NCI-H2029 treated with DMSO at 0.1 percent for 48 hours (cell line): ENCODE measurements at regions not wholly inside any gene's neighbourhood (a gene's known extent, or its start where the extent isn't known, plus 50 kb on each side); places are given as distances from the start of the nearest gene placed in this dataset.
"Not testable (repeated sequence)": the region's sequence is repeated elsewhere in the genome, so short reads cannot be mapped to it uniquely, and the experiment has no call there.

Experiments
- DNase-seq: peaks from one replicate; lab custom pipeline; 2025; lab: John Stamatoyannopoulos, UW

- DNase-seq = not testable (repeated sequence)
Measured at GRCh38 chr16:29160171-29160570, 175.3 kb downstream of the LAT start.

- DNase-seq = not testable (repeated sequence)
Measured at GRCh38 chr16:29159603-29160002, 174.8 kb downstream of the LAT start.

DNA sequence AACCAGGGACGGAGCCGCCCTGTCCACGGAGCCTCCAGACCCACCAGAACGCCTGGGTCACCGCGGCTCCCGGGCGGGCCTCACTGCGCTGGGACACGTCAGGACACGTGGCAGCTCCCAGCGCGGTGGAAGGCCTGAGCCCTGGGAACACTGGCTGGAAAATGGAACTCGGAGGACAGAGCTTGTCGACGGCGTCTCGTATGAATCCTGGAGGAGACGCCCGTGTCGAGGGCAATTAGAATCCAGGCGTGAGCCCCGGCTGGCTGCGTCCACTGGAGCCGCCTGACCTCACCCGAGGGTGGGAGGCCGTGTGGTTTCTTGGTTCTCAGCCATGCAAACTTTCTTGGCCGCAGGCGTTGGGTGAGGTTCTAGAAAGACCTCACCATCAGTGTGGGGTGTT, 173.9 kb downstream of the LAT start:
- DNase-seq = no peak

- DNase-seq = not testable (repeated sequence)
Measured at GRCh38 chr16:29158031-29158784, 173.4 kb downstream of the LAT start.

- DNase-seq = not testable (repeated sequence)
Measured at GRCh38 chr16:29157051-29157923, 172.4 kb downstream of the LAT start.

- DNase-seq = no peak
Measured at GRCh38 chr16:29156511-29156910, 171.7 kb downstream of the LAT start.

- DNase-seq = not testable (repeated sequence)
Measured at GRCh38 chr16:29155866-29156200, 171.0 kb downstream of the LAT start.

- DNase-seq = not testable (repeated sequence)
Measured at GRCh38 chr16:29155131-29155865, 170.4 kb downstream of the LAT start.

DNA sequence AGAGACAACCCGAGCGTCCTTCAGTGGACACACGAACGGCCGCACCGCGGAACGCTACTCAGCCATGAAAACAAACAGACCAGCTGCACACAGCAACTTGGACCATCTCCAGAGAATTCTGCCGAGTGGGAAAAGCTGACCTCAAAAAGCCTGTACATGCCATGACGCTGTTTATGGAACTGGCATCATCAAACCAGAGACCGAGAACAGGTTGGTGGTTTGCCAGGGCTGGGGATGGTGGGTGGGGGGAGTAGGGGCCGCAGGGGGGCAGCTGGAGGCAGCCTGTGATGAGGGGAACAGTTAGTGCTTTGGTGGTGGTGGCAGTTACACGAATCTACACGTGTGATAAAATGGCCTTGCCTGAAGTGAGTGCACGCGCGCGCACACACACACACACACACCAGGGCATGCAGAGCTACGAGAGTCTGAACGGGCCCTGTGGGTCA, 169.8 kb downstream of the LAT start:
- no peak for DNase-seq

- DNase-seq = no peak
Measured at GRCh38 chr16:29154088-29154487, 169.2 kb downstream of the LAT start.

- not testable (repeated sequence) for DNase-seq
Measured at GRCh38 chr16:29153307-29153706, 168.5 kb downstream of the LAT start.

DNA sequence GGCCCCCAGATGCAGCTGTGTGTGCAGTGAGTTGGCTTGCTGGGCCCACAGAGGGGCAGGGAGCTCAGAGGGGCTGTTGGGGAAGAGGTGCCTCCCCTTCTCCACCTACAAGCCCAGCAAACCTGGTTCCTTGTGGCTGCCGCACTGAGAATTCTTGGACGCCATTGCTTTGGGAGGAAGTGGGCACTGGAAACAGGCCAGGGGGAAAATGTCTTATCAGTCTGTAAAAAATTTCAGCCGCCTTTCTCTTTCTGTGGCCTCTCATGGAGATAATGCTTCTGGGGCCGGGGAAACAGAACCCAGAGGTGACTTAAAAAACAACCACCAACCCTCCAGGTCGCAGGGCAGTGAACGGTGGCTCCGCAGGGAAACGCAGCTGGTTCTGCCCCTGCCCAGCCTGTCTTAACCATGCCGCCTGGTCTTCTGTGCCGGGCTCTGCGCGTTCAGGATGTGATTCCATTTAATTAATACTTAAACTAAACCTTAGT, 167.7 kb downstream of the LAT start:
- not testable (repeated sequence) for DNase-seq

GRCh38 chr16:29151317-29151716, 166.5 kb downstream of the LAT start:
- no peak for DNase-seq

DNA sequence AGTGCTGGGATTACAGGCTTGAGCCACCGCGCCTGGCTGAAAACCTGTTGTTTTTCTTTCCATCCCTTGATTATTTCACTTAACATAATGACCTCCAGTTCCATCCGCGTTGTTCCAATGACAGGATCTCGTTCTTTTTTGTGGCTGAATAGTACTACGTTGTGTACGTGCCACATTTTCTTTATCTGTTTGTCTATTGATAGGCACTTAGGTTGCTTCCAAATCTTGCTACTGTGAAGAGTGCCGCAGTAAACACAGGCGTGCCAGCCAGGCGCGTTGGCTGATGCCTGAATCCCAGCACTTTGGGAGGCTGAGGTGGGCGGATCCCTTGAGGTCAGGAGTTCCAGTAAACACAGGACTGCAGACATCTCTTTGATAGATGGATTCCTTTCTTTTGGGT, 165.1 kb downstream of the LAT start:
- DNase-seq = not testable (repeated sequence)

DNA sequence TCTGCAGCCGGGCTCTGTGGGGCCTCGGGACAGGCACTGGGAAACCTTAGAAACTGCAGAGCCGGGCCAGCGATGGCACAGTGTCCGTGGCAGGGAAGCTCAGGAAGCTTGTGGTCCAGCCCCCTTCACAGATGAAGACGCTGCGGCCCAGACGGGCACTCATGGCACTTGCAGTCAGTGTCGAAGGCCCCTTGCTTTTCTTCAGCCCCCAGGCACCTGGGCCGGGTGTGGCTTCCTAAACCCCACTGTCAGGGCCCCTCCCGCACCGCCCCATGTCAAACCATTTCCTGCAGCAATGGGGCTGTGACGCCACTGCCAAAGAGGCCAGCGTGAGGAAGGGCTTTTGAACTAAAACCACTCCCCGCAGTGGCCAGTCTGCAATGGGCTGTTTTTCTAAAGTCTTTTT, 164.0 kb downstream of the LAT start:
- DNase-seq = no peak

DNA sequence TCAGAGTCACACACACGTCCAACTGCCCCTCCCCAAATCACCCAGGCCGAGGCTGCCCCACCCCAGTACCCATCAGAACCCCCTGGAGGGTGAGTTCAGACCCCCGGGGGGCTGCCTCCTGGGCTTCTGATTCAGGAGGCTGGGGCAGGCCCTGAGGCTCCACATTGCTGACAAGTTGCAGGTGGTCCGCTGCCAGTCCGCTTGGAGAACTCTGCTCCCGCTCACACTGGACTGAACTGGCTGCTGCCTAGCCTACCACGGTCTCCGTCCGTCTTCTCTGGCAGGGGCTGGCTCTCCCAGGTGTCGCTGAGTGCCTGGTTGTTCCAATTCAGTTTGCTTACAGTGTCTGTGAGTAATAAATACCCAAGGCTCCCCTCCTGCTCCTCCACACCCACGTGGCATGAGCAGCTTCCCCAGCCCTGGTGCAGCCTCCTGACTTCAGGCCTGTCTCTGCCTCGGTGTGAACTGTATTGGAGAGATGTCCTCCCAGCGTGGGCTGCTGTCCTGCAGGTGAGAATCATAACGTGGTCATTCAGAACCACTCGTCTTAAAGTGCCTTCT, 163.4 kb downstream of the LAT start:
- DNase-seq = no peak

DNA sequence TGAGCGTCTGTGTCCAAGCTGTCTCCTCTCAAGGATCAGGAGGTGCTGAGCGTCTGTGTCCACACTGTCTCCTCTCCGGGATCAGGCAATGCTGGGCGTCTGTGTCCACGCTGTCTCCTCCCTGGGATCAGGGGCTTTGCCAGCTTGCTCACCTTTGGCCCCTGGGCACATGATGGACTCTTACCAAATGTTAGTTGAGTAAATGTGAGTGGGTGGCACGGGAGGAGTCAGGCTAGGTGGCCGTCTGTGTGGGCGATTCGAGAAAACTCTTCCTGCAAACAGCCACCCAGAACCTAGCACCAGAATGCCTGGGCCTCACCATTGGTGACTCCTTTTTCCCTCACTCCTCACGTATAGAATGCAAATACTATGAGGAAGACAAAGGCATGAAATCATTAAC, 162.9 kb downstream of the LAT start:
- DNase-seq = not testable (repeated sequence)

DNA sequence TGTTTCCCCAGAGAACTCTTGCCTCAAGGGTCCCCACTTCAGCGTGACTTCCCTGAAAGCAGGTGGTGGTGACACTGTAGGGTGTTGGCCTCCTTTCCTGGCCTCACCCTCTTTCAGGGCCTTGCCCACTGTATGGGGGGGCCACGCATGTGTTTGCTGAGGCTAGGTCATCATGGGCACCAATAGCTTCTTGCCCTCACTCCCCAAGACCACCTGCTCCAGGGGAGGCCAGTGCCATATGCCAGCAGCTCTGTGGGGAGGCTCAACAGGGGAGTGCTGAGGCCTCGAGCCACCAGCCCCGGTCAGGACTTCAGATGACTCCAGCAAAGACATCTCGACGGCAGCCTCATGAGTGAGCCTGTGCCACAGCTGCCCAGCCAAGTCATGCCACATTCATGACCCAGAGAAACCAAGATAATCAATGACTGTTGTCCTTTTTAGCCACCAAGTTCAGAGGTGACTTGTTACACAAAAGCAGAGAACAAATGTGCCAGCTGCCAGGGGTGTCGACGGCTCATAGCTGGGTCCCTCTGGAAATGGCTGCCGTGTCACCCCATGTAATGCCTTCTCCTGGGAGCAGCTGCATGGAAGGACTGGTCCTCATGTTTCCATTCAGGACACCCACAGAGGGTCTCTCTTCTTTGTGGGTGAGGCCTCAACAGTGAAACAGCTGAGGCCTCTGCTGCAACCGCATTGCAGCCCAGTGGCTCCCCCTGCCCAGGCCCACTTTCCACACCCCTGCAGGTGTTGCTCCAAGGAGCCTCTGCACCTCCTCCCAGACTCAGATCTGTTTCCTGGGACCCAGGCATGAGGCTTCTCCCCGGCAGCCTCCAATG, 162.2 kb downstream of the LAT start:
- DNase-seq = not testable (repeated sequence)

DNA sequence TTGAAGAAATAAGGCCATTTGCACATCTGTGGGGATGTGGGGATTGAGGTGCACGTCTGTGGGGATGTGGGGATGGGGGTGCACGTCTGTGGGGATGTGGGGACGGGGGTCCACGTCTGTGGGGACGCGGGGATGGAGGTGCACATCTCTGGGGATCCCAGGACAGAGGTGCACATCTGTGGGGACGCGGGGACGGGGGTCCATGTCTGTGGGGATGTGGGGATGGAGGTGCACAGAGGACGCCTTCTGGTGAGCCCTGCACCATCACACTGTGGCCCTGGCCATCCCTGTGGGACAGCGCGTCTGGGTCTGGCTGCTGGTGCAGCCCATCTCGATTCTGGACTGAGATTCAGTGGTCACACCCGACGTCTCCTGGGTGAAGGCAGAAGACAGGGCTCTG, 161.4 kb downstream of the LAT start:
- DNase-seq = no peak

GRCh38 chr16:29145486-29146225, 160.8 kb downstream of the LAT start:
- DNase-seq = not testable (repeated sequence)
